Testis (tissue), 2 donors: ENCODE measurements at regions not wholly inside any gene's neighbourhood (a gene's known extent, or its start where the extent isn't known, plus 50 kb on each side); places are given as distances from the start of the nearest gene placed in this dataset.

Source experiments
- DNase-seq: peaks from one replicate; pipeline ENCODE4 v3.0.0-alpha.2; 2019
- H3K27ac ChIP-seq, 2 donors: fragments of 200-600 bp; sonication (generic); one replicate each; pipeline ENCODE4 v1.5.1; 2019
- H3K27me3 ChIP-seq: fragments of 200-600 bp; sonication (generic); one replicate; pipeline ENCODE4 v1.5.1; 2019
- H3K36me3 ChIP-seq: fragments of 200-600 bp; sonication (generic); one replicate; pipeline ENCODE4 v1.5.1; 2017; ENCODE audit warnings: low read depth; ENCODE audit errors: missing control alignments
- H3K4me1 ChIP-seq: fragments of 200-600 bp; sonication (generic); one replicate; pipeline ENCODE4 v1.5.1; 2019
- H3K4me3 ChIP-seq, 2 donors: fragments of 200-600 bp; sonication (generic); one replicate each; pipeline ENCODE4 v1.5.1; 2017 to 2019
- H3K9me3 ChIP-seq: fragments of 200-600 bp; sonication (generic); one replicate; pipeline ENCODE4 v1.5.1; 2017
- POLR2A ChIP-seq: fragments of 450-650 bp; IDR thresholded peaks from one replicate; pipeline ENCODE4 v1.6.1; 2017; ENCODE audit warnings: antibody characterized with exemption, mild to moderate bottlenecking, moderate library complexity
- WGBS, 2 donors: methylation state at CpG; one replicate each; pipeline ENCODE4 v1.1.5; 2018; 5-methylcytosine and 5-hydroxymethylcytosine counted together
- intact Hi-C: fragments of 100-400 bp; cut with DNase I; formaldehyde crosslinking; loops from one replicate; pipeline ENCODE4 v1.15.1; 2023; ENCODE audit warnings: low total_unique reads
- TF ChIP-seq, protein P1 (sequence below), 3 experiments: fragments of 450-650 bp in 2 of 3; fragments of 200-600 bp in 1 of 3; sonication (generic) in 1 of 3; IDR thresholded peaks; one replicate each; pipeline ENCODE4 v1.5.1; 2016 to 2019; ENCODE audit warnings: antibody characterized with exemption in 3 of 3, mild to moderate bottlenecking in 2 of 3, moderate library complexity in 1 of 3

DNA sequence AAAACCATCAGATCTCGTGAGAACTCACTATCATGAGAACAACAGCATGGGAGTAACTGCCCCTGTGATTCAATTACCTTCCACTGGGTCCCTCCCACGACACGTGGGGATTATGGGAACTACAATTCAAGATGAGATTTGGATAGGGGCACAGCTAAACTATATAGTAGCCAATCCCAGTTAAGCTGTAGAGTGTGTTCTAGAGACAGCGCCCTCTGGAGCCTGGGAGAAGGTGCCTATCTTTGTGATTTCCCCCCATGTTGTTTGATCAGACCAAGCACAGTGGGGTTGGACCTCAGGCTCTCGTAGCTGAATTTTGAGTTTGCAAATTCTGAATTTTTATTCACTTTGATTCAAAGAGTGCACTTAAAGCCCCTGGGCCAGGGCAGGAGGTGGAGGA is 108.2 kb upstream of the TWIST2 start:
- Histone ChIP-seq H3K27ac (no peak overlapping the region), H3K4me3 (no peak overlapping the region), H3K9me3 (no peaks in the 10 kb centered on the region), H3K27me3 (no peaks in the 10 kb centered on the region), H3K36me3 (no peaks in the 10 kb centered on the region), H3K4me1 (no peaks in the 10 kb centered on the region)
- DNase-seq = no peak
- TF ChIP-seq, protein P1, sequence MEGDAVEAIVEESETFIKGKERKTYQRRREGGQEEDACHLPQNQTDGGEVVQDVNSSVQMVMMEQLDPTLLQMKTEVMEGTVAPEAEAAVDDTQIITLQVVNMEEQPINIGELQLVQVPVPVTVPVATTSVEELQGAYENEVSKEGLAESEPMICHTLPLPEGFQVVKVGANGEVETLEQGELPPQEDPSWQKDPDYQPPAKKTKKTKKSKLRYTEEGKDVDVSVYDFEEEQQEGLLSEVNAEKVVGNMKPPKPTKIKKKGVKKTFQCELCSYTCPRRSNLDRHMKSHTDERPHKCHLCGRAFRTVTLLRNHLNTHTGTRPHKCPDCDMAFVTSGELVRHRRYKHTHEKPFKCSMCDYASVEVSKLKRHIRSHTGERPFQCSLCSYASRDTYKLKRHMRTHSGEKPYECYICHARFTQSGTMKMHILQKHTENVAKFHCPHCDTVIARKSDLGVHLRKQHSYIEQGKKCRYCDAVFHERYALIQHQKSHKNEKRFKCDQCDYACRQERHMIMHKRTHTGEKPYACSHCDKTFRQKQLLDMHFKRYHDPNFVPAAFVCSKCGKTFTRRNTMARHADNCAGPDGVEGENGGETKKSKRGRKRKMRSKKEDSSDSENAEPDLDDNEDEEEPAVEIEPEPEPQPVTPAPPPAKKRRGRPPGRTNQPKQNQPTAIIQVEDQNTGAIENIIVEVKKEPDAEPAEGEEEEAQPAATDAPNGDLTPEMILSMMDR (IDR thresholded peaks at IDR 0.05) = no peak
- intact Hi-C loops = no loop called here
- WGBS, 2 donors = 73 to 77% methylated on average over 5 of the region's 5 CpGs

DNA sequence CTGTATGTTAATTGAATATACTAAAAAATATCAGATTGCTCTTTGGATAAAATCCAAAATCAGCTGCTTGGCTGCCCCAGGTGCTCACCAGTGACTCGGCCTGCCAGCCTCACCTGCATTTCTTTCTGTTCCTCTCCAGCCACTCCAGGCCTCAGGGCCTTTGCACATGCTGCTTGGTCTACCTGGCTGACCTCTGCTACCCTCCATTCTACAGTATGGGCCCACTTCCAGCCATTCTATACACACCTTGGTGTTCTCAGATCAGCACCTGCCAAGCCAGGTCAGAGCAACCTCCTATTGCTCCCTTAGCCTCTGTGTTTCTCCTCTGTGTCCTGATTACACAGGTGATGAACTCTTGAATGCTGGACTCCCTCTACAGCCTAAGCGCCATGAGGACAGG is 106.6 kb upstream of the TWIST2 start:
- DNase-seq = no peak
- TF ChIP-seq, protein P1 (IDR thresholded peaks at IDR 0.05) = no peak
- TF ChIP-seq POLR2A = no peak
- 91 to 98% methylated on average over 2 of the region's 2 CpGs for WGBS, 2 donors

DNA sequence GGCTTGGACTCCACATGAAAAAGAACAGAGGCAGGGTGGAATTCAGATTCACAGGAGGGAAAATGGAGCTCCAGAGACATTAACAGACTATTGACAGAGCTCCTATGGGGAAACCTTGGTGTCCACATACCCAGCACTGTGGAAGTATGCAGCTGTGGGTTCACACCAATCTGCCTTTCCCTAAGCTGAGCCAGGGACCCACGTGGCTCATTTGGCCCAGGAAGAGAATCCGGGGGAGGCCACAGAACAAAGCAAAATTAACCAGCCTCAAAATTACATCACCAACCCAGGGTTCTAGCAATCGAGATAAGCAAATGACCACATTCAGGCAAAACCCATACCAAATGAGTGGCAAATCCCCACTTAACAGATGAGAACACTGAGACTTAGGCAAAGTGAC is 105.8 kb upstream of the TWIST2 start:
- Histone ChIP-seq H3K9me3 (no peaks in the 10 kb centered on the region), H3K4me3 (no peak overlapping the region), H3K4me1 (no peaks in the 10 kb centered on the region), H3K36me3 (no peaks in the 10 kb centered on the region), H3K27me3 (no peaks in the 10 kb centered on the region), H3K27ac (no peak overlapping the region)
- intact Hi-C loops = no loop called here
- 63 to 66% methylated on average over 3 of the region's 3 CpGs for WGBS, 2 donors
- no peak for DNase-seq
- TF ChIP-seq POLR2A = no peak
- TF ChIP-seq, protein P1 (IDR thresholded peaks at IDR 0.05) = no peak

More for the DNA sequence above, 106.6 kb upstream of the TWIST2 start:
- Histone ChIP-seq H3K4me1 (no peaks in the 10 kb centered on the region), H3K36me3 (no peaks in the 10 kb centered on the region), H3K27me3 (no peaks in the 10 kb centered on the region), H3K9me3 (no peaks in the 10 kb centered on the region), H3K4me3 (no peak overlapping the region), H3K27ac (no peak overlapping the region)
- intact Hi-C loops = no loop called here

GRCh38 chr2:238742664-238743063 is 105.2 kb upstream of the TWIST2 start:
- Histone ChIP-seq H3K27ac (no peak overlapping the region), H3K27me3 (no peaks in the 10 kb centered on the region), H3K36me3 (no peaks in the 10 kb centered on the region), H3K4me3 (no peak overlapping the region), H3K9me3 (no peaks in the 10 kb centered on the region), H3K4me1 (no peaks in the 10 kb centered on the region)
- no peak for DNase-seq
- TF ChIP-seq POLR2A = no peak
- TF ChIP-seq, protein P1 (IDR thresholded peaks at IDR 0.05) = no peak
- WGBS, 2 donors = 76 to 85% methylated on average over 4 to 8 of the region's 8 CpGs
- intact Hi-C loops = no loop called here

- H3K4me1 ChIP-seq = no peaks in the 10 kb centered on the region
- H3K27ac ChIP-seq = no peak overlapping the region
- H3K9me3 ChIP-seq = no peaks in the 10 kb centered on the region
- no peaks in the 10 kb centered on the region for H3K36me3 ChIP-seq
- intact Hi-C loops = no loop called here
- H3K27me3 ChIP-seq = no peaks in the 10 kb centered on the region
- TF ChIP-seq, protein P1 (IDR thresholded peaks at IDR 0.05) = no peak
- TF ChIP-seq POLR2A = no peak
- 72% methylated on average over 21 of the region's 21 CpGs for WGBS, 2 donors
- DNase-seq = no peak
- no peak overlapping the region for H3K4me3 ChIP-seq
Measured at GRCh38 chr2:238743243-238744065, 104.4 kb upstream of the TWIST2 start.
